SJCRH30 (cell line): ENCODE measurements at regions not wholly inside any gene's neighbourhood (a gene's known extent, or its start where the extent isn't known, plus 50 kb on each side); places are given as distances from the start of the nearest gene placed in this dataset.

Source experiments
- DNase-seq, 2 experiments: peaks; one replicate each; pipeline ENCODE4 v3.0.0-alpha.2; 2015 to 2020
- H3K27ac ChIP-seq: fragments of 250-450 bp; sonication (Bioruptor Pico); 2 replicates; pipeline ENCODE4 v1.5.1; 2020; ENCODE audit warnings: mild to moderate bottlenecking, moderate library complexity
- H3K27me3 ChIP-seq: fragments of 250-450 bp; sonication (Bioruptor Pico); 2 replicates; pipeline ENCODE4 v1.5.1; 2020; ENCODE audit warnings: mild to moderate bottlenecking, moderate library complexity
- H3K36me3 ChIP-seq: fragments of 250-450 bp; sonication (Bioruptor Pico); 2 replicates; pipeline ENCODE4 v1.5.1; 2020; ENCODE audit warnings: mild to moderate bottlenecking, moderate library complexity
- H3K4me1 ChIP-seq: fragments of 250-450 bp; sonication (Bioruptor Pico); 2 replicates; pipeline ENCODE4 v1.5.1; 2020; ENCODE audit warnings: mild to moderate bottlenecking, moderate library complexity
- H3K4me3 ChIP-seq: fragments of 250-450 bp; sonication (Bioruptor Pico); 2 replicates; pipeline ENCODE4 v1.5.1; 2020; ENCODE audit warnings: mild to moderate bottlenecking, moderate library complexity
- H3K9me3 ChIP-seq: fragments of 250-450 bp; sonication (Bioruptor Pico); replicated peaks from 2 replicates; pipeline ENCODE4 v1.5.1; 2020; ENCODE audit warnings: mild to moderate bottlenecking, moderate library complexity

- H3K36me3 ChIP-seq: no peaks in the 10 kb centered on the region
- H3K4me1 ChIP-seq: no peaks in the 10 kb centered on the region
- H3K4me3 ChIP-seq: no peak overlapping the region
- H3K27me3 ChIP-seq: no peaks in the 10 kb centered on the region
- DNase-seq: no peak
- no peak overlapping the region for H3K27ac ChIP-seq
- no peaks in the 10 kb centered on the region for H3K9me3 ChIP-seq
Measured at GRCh38 chr2:217026161-217026560, 166.3 kb upstream of the TNP1 start.

GRCh38 chr2:217023611-217024010, 163.7 kb upstream of the TNP1 start:
- no peak overlapping the region for H3K27ac ChIP-seq

GRCh38 chr2:217017456-217018252, 157.8 kb upstream of the TNP1 start:
- no peak overlapping the region for H3K27ac ChIP-seq
- H3K9me3 ChIP-seq: no peaks in the 10 kb centered on the region; the same call in 1 of the 2 replicates
- H3K4me1 ChIP-seq: no peaks in the 10 kb centered on the region
- no peaks in the 10 kb centered on the region for H3K27me3 ChIP-seq
- H3K36me3 ChIP-seq: no peaks in the 10 kb centered on the region
- DNase-seq: no peak
- H3K4me3 ChIP-seq: no peak overlapping the region

More at GRCh38 chr2:217023611-217024010, 163.7 kb upstream of the TNP1 start:
- Histone ChIP-seq H3K9me3 (no peaks in the 10 kb centered on the region; the same call in 1 of the 2 replicates), H3K4me1 (no peaks in the 10 kb centered on the region), H3K4me3 (no peak overlapping the region), H3K27me3 (no peaks in the 10 kb centered on the region), H3K36me3 (no peaks in the 10 kb centered on the region)
- DNase-seq: no peak

- Histone ChIP-seq H3K27ac (no peak overlapping the region), H3K36me3 (no peaks in the 10 kb centered on the region), H3K9me3 (no peaks in the 10 kb centered on the region; the same call in 1 of the 2 replicates), H3K4me3 (no peak overlapping the region), H3K4me1 (no peaks in the 10 kb centered on the region), H3K27me3 (no peaks in the 10 kb centered on the region)
- DNase-seq: no peak
Measured at GRCh38 chr2:217016796-217017419, 157.0 kb upstream of the TNP1 start.

- Histone ChIP-seq H3K36me3 (no peaks in the 10 kb centered on the region), H3K4me1 (no peaks in the 10 kb centered on the region), H3K9me3 (no peaks in the 10 kb centered on the region), H3K4me3 (no peak overlapping the region), H3K27me3 (no peaks in the 10 kb centered on the region), H3K27ac (no peak overlapping the region)
- DNase-seq: no peak
Measured at GRCh38 chr2:217014328-217015105, 154.7 kb upstream of the TNP1 start.

GRCh38 chr2:217013926-217014325, 154.1 kb upstream of the TNP1 start:
- no peak for DNase-seq
- Histone ChIP-seq H3K36me3 (no peaks in the 10 kb centered on the region), H3K4me1 (no peaks in the 10 kb centered on the region)

GRCh38 chr2:217011576-217011975, 151.7 kb upstream of the TNP1 start:
- Histone ChIP-seq H3K27ac (no peak overlapping the region), H3K36me3 (no peaks in the 10 kb centered on the region), H3K27me3 (no peaks in the 10 kb centered on the region), H3K4me3 (no peak overlapping the region), H3K4me1 (no peaks in the 10 kb centered on the region), H3K9me3 (no peaks in the 10 kb centered on the region)
- DNase-seq: no peak

More at GRCh38 chr2:217013926-217014325, 154.1 kb upstream of the TNP1 start:
- Histone ChIP-seq H3K4me3 (no peak overlapping the region), H3K27ac (no peak overlapping the region), H3K9me3 (no peaks in the 10 kb centered on the region), H3K27me3 (no peaks in the 10 kb centered on the region)

GRCh38 chr2:217010173-217010572, 150.3 kb upstream of the TNP1 start:
- Histone ChIP-seq H3K27ac (no peak overlapping the region), H3K4me1 (no peaks in the 10 kb centered on the region), H3K4me3 (no peak overlapping the region), H3K27me3 (no peaks in the 10 kb centered on the region), H3K9me3 (no peaks in the 10 kb centered on the region), H3K36me3 (no peaks in the 10 kb centered on the region)
- DNase-seq: no peak

GRCh38 chr2:217008794-217009193, 148.9 kb upstream of the TNP1 start:
- Histone ChIP-seq H3K27ac (no peak overlapping the region), H3K4me1 (no peaks in the 10 kb centered on the region), H3K36me3 (no peaks in the 10 kb centered on the region), H3K4me3 (no peak overlapping the region), H3K27me3 (no peaks in the 10 kb centered on the region), H3K9me3 (no peaks in the 10 kb centered on the region)
- DNase-seq: no peak

- no peak for DNase-seq
- H3K9me3 ChIP-seq: no peaks in the 10 kb centered on the region
- H3K4me3 ChIP-seq: no peak overlapping the region
- no peaks in the 10 kb centered on the region for H3K4me1 ChIP-seq
- no peaks in the 10 kb centered on the region for H3K27me3 ChIP-seq
- H3K27ac ChIP-seq: no peak overlapping the region
- H3K36me3 ChIP-seq: no peaks in the 10 kb centered on the region
Measured at GRCh38 chr2:217006217-217006616, 146.4 kb upstream of the TNP1 start.

GRCh38 chr2:217004656-217005055, 144.8 kb upstream of the TNP1 start:
- Histone ChIP-seq H3K27me3 (no peaks in the 10 kb centered on the region), H3K4me1 (no peaks in the 10 kb centered on the region), H3K9me3 (no peaks in the 10 kb centered on the region), H3K27ac (no peak overlapping the region), H3K4me3 (no peak overlapping the region), H3K36me3 (no peaks in the 10 kb centered on the region)
- no peak for DNase-seq

GRCh38 chr2:217001740-217002139, 141.9 kb upstream of the TNP1 start:
- Histone ChIP-seq H3K27me3 (no peaks in the 10 kb centered on the region), H3K27ac (no peak overlapping the region), H3K4me1 (no peaks in the 10 kb centered on the region), H3K9me3 (no peaks in the 10 kb centered on the region), H3K4me3 (no peak overlapping the region), H3K36me3 (no peaks in the 10 kb centered on the region)
- no peak for DNase-seq

- H3K9me3 ChIP-seq: no peaks in the 10 kb centered on the region
- no peaks in the 10 kb centered on the region for H3K27me3 ChIP-seq
- no peaks in the 10 kb centered on the region for H3K36me3 ChIP-seq
- DNase-seq: no peak
- H3K4me3 ChIP-seq: no peak overlapping the region
- no peaks in the 10 kb centered on the region for H3K4me1 ChIP-seq
- no peak overlapping the region for H3K27ac ChIP-seq
Measured at GRCh38 chr2:217000406-217000805, 140.5 kb upstream of the TNP1 start.

- H3K4me3 ChIP-seq: no peak overlapping the region
- H3K9me3 ChIP-seq: no peaks in the 10 kb centered on the region
- no peaks in the 10 kb centered on the region for H3K36me3 ChIP-seq
- H3K4me1 ChIP-seq: peaks cover 6% of the 10 kb centered on the region; the same call in 1 of the 2 replicates
- no peak for DNase-seq
- no peak overlapping the region for H3K27ac ChIP-seq
- no peaks in the 10 kb centered on the region for H3K27me3 ChIP-seq
Measured at GRCh38 chr2:216996279-216996845, 136.5 kb upstream of the TNP1 start.
